Uterus (tissue), 3 donors: ENCODE measurements at regions not wholly inside any gene's neighbourhood (a gene's known extent, or its start where the extent isn't known, plus 50 kb on each side); places are given as distances from the start of the nearest gene placed in this dataset. TPM values are rescaled to one million over a fixed set of nuclear protein-coding genes. Genes with fewer than 3 reads are reported as not detected.

Experiments
- DNase-seq, 2 donors: peaks; one replicate each; pipeline ENCODE4 v3.0.0-alpha.2; 2019 to 2020
- H3K27ac ChIP-seq, 2 donors: fragments of 200-600 bp; sonication (generic); 1 replicate in 1 of 2; 2 replicates in 1 of 2; pipeline ENCODE4 v1.5.1; 2016 to 2018
- H3K27me3 ChIP-seq, 2 donors: fragments of 200-600 bp; sonication (generic); one replicate each; pipeline ENCODE4 v1.5.1; 2018 to 2019; ENCODE audit warnings: control low read depth in 1 of 2
- H3K36me3 ChIP-seq, 2 donors: fragments of 200-600 bp; sonication (generic); one replicate each; pipeline ENCODE4 v1.5.1; 2019; ENCODE audit warnings: control low read depth in 1 of 2
- H3K4me1 ChIP-seq, 2 donors: fragments of 200-600 bp; sonication (generic); one replicate each; pipeline ENCODE4 v1.5.1; 2018 to 2019; ENCODE audit warnings: control low read depth in 1 of 2
- H3K4me3 ChIP-seq, 2 donors: fragments of 200-600 bp; sonication (generic); 1 replicate in 1 of 2; 2 replicates in 1 of 2; pipeline ENCODE4 v1.5.1; 2018 to 2019; ENCODE audit warnings: mild to moderate bottlenecking in 1 of 2
- H3K9me3 ChIP-seq, 2 donors: fragments of 200-600 bp; sonication (generic); one replicate each; pipeline ENCODE4 v1.5.1; 2019; ENCODE audit warnings: control low read depth in 1 of 2
- CTCF ChIP-seq, 4 experiments: fragments of 200-600 bp in 2 of 4; fragments of 450-650 bp in 2 of 4; sonication (generic) in 2 of 4; IDR thresholded peaks; one replicate each; pipeline ENCODE4 v1.5.1; 2016 to 2019; ENCODE audit warnings: antibody characterized with exemption in 4 of 4, mild to moderate bottlenecking in 2 of 4, moderate library complexity in 1 of 4
- POLR2A ChIP-seq, 2 donors: fragments of 450-650 bp; IDR thresholded peaks; one replicate each; pipeline ENCODE4 v1.6.1; 2016; ENCODE audit warnings: antibody characterized with exemption in 2 of 2, mild to moderate bottlenecking in 1 of 2, moderate library complexity in 1 of 2
- intact Hi-C: fragments of 100-400 bp; cut with DNase I; formaldehyde crosslinking; loops from one replicate; pipeline ENCODE4 v1.15.1; 2023; ENCODE audit warnings: low total_unique reads
- small RNA-seq: library from RNA; depleted of rRNA; stranded (forward); fragments of <200 nt; gene quantifications from one replicate; pipeline ENCODE3, GENCODE V24; 2016
- donor health status: DM: yes; HTN: yes; CAD: no.

DNA sequence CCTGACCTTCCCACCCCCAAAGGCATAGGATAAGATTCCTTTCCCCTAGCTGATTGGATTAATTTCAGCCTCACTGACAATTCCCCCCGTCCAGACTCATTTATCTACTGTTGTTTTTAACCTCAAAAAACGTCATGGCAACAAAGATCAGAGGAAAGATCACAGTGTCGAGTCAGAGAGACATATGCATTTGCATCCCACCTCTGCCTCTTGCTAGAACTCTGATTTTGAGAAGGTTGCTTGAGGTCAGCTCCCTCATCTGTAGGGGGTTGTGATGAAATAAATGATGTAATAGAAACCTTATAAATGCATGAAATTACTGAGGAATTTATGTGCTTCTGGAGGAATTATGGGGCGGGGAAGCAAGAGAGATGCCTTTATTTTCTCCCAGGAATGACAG is 53.3 kb upstream of the SYN3 start:
- Histone ChIP-seq H3K27ac (no peak overlapping the region), H3K4me1 (no peaks in the 10 kb centered on the region), H3K4me3 (no peak overlapping the region), H3K36me3 (no peaks in the 10 kb centered on the region), H3K27me3 (no peaks in the 10 kb centered on the region), H3K9me3 (no peaks in the 10 kb centered on the region)
- intact Hi-C loops = no loop called here
- DNase-seq = no peak
- TF ChIP-seq CTCF (IDR thresholded peaks at IDR 0.05) (no peak), POLR2A (IDR thresholded peaks at IDR 0.05) (no peak)

GRCh38 chr22:33110562-33111163 is 52.5 kb upstream of the SYN3 start:
- no peak for DNase-seq
- Histone ChIP-seq H3K36me3 (no peaks in the 10 kb centered on the region), H3K4me3 (no peak overlapping the region), H3K27ac (no peak overlapping the region), H3K27me3 (no peaks in the 10 kb centered on the region), H3K4me1 (no peaks in the 10 kb centered on the region), H3K9me3 (no peaks in the 10 kb centered on the region)
- intact Hi-C loops = no loop called here
- TF ChIP-seq CTCF (IDR thresholded peaks at IDR 0.05) = no peak
- TF ChIP-seq POLR2A (IDR thresholded peaks at IDR 0.05) = no peak

DNA sequence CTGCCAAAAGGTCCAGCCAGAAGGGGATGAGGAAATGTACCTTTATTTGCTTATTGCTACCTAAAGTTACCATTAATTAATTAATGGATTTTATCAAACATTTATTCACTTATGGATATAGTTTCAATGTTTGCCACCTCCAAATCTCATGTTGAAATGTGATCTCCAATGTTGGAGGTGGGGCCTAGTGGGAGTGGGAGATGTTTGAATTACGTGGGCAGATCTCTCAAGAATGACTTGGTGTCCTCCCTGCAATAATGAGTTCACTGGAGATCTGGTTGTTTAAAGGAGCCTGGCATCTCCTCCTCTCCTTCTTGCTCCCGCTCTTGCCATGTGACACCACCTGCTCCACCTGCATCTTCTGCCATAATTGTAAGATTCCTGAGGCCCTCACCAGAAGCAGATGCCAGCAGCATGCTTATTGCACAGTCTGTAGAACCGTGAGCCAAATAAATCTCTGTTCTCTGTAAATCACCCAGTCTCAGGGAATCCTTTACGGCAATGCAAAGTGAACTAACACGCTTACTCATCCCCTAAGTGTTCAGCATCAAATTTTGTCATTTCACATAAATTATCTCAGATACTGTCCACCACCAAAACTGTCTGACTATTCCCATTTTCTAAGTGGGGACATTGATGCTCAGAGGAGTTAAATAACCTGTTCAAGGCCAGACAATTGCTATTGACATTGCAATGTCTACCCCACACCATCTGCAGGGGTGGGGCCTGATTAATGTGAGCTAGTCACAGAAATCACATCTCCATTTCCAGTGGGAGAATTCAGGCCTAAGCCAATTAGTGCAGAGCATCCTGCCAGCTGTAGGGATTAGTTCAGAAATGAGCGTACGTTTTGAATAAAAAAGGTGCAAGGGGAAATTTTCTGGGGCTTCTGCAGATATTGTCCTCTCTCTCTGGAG is 51.6 kb upstream of the SYN3 start:
- no peaks in the 10 kb centered on the region for H3K4me1 ChIP-seq
- intact Hi-C loops = no loop called here
- H3K9me3 ChIP-seq = no peaks in the 10 kb centered on the region
- no peak for TF ChIP-seq CTCF (IDR thresholded peaks at IDR 0.05)
- H3K27ac ChIP-seq = no peak overlapping the region
- no peaks in the 10 kb centered on the region for H3K36me3 ChIP-seq
- H3K4me3 ChIP-seq = no peak overlapping the region
- H3K27me3 ChIP-seq = no peaks in the 10 kb centered on the region
- DNase-seq = no peak

DNA sequence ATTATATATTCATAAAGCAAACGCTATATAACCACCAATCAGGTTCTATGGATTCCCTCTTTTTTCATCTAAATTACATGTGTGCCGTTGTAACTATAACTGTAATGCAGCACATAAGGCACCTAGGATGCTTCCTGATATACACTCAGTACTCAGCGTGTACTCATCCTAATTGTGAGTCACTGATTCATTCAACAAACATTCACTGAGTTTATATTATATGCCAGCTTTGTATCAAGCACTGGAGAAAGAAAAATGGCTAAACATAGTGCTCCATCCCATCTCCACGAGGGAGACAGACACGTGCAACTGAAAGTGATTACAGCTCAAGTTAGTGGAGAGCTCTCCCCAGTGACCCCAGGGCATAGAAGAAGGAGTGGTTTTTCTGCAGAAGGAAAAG is 49.9 kb upstream of the SYN3 start:
- Histone ChIP-seq H3K27ac (no peak overlapping the region), H3K36me3 (no peaks in the 10 kb centered on the region), H3K9me3 (no peaks in the 10 kb centered on the region), H3K4me3 (no peak overlapping the region), H3K27me3 (no peaks in the 10 kb centered on the region), H3K4me1 (no peaks in the 10 kb centered on the region)
- TF ChIP-seq CTCF (IDR thresholded peaks at IDR 0.05) (no peak), POLR2A (IDR thresholded peaks at IDR 0.05) (no peak)
- no peak for DNase-seq
- intact Hi-C loops = no loop called here

Small RNAs in the stretch of these regions (small RNA-seq; reads per million reads assigned to genes)
- not detected for gene Z82198.3
